WTC11 (cell line): ENCODE measurements at regions not wholly inside any gene's neighbourhood (a gene's known extent, or its start where the extent isn't known, plus 50 kb on each side); places are given as distances from the start of the nearest gene placed in this dataset.

Source experiments
- ATF3 ChIP-seq: sonication (generic); formaldehyde crosslinking; conservative IDR thresholded peaks from 2 replicates; pipeline ENCODE4 v1.8.1; 2022; ENCODE audit warnings: mild to moderate bottlenecking, missing genetic modification reagents
- CBFB ChIP-seq: sonication (generic); formaldehyde crosslinking; IDR thresholded peaks from 2 replicates; pipeline ENCODE4 v1.8.1; 2022; ENCODE audit warnings: mild to moderate bottlenecking, low read depth, missing genetic modification reagents
- CTCF ChIP-seq: fragments of 200-600 bp; IDR thresholded peaks from 2 replicates; pipeline ENCODE4 v1.8.0; 2022; ENCODE audit warnings: antibody characterized with exemption
- E2F4 ChIP-seq: sonication (generic); formaldehyde crosslinking; IDR thresholded peaks from 2 replicates; pipeline ENCODE4 v1.8.1; 2022; ENCODE audit warnings: low read depth, mild to moderate bottlenecking, moderate library complexity, missing genetic modification reagents, borderline replicate concordance
- ETV6 ChIP-seq: sonication (generic); formaldehyde crosslinking; IDR thresholded peaks from 2 replicates; pipeline ENCODE4 v1.8.1; 2022; ENCODE audit warnings: mild to moderate bottlenecking, missing genetic modification reagents
- FOXP1 ChIP-seq: sonication (generic); formaldehyde crosslinking; IDR thresholded peaks from 2 replicates; pipeline ENCODE4 v1.8.0; 2022; ENCODE audit warnings: missing genetic modification reagents, mild to moderate bottlenecking, moderate library complexity, borderline replicate concordance
- GRHL2 ChIP-seq: fragments of 250-450 bp; sonication (Bioruptor Pico); IDR thresholded peaks from 2 replicates; pipeline ENCODE4 v1.8.0; 2022; ENCODE audit warnings: mild to moderate bottlenecking, moderate library complexity; ENCODE audit not compliant: insufficient replicate concordance, severe bottlenecking
- RELA ChIP-seq: sonication (generic); formaldehyde crosslinking; IDR thresholded peaks from 2 replicates; pipeline ENCODE4 v1.8.1; 2022; ENCODE audit warnings: missing genetic modification reagents, mild to moderate bottlenecking, borderline replicate concordance
- SMAD3 ChIP-seq: sonication (generic); formaldehyde crosslinking; IDR thresholded peaks from 2 replicates; pipeline ENCODE4 v1.8.0; 2022; ENCODE audit warnings: missing genetic modification reagents, mild to moderate bottlenecking, borderline replicate concordance
- USF1 ChIP-seq: sonication (generic); formaldehyde crosslinking; IDR thresholded peaks from 2 replicates; pipeline ENCODE4 v1.8.0; 2022; ENCODE audit warnings: mild to moderate bottlenecking, missing genetic modification reagents
- ZNF512 ChIP-seq: sonication (generic); formaldehyde crosslinking; IDR thresholded peaks from 2 replicates; pipeline ENCODE4 v1.8.1; 2022; ENCODE audit warnings: missing genetic modification reagents, borderline replicate concordance

- no peak for TF ChIP-seq CTCF
- TF ChIP-seq E2F4 (CRISPR knock-in tag): no peak
- no peak for TF ChIP-seq SMAD3 (CRISPR knock-in tag)
- no peak for TF ChIP-seq ATF3 (CRISPR knock-in tag)
- no peak for TF ChIP-seq ETV6 (CRISPR knock-in tag)
- TF ChIP-seq ZNF512 (CRISPR knock-in tag): no peak
- TF ChIP-seq FOXP1: no peak
- TF ChIP-seq GRHL2 (CRISPR knock-in tag): no peak
- TF ChIP-seq CBFB (CRISPR knock-in tag): no peak
- TF ChIP-seq RELA (CRISPR knock-in tag): no peak
- no peak for TF ChIP-seq USF1 (CRISPR knock-in tag)
These were observed 571.2 kb upstream of the FAT1 start for GRCh38 chr4:187294861-187295260.
